Stimulated activated CD4-positive, alpha-beta T cell treated with anti-CD3 and anti-CD28 coated beads, Interleukin-1b, Interleukin-23, amount 100 ng/mL, for 4 hours (primary cell): ENCODE measurements at regions not wholly inside any gene's neighbourhood (a gene's known extent, or its start where the extent isn't known, plus 50 kb on each side); places are given as distances from the start of the nearest gene placed in this dataset.
"Not testable (repeated sequence)": the region's sequence is repeated elsewhere in the genome, so short reads cannot be mapped to it uniquely, and the experiment has no call there.

Experiments used
- DNase-seq, 2 donors: peaks; one replicate each; pipeline ENCODE4 v3.0.0-alpha.2; 2020; ENCODE audit warnings: low read depth in 2 of 2

GRCh38 chr10:30765022-30765615 is 135.6 kb upstream of the LYZL2 start:
- no peak for DNase-seq

GRCh38 chr10:30763918-30764317 is 134.4 kb upstream of the LYZL2 start:
- DNase-seq, result no peak

- DNase-seq, result no peak
These were observed 133.1 kb upstream of the LYZL2 start for GRCh38 chr10:30762620-30763019.

- no peak for DNase-seq
These were observed 129.9 kb upstream of the LYZL2 start for GRCh38 chr10:30759423-30759822.

- no peak for DNase-seq
These were observed 128.8 kb upstream of the LYZL2 start for GRCh38 chr10:30758338-30758737.

- DNase-seq, result no peak
These were observed 127.3 kb upstream of the LYZL2 start for GRCh38 chr10:30756896-30757295.

- DNase-seq, result no peak
These were observed 126.6 kb upstream of the LYZL2 start for GRCh38 chr10:30756151-30756550.

GRCh38 chr10:30755441-30755953 is 125.9 kb upstream of the LYZL2 start:
- DNase-seq, result no peak

- no peak for DNase-seq
These were observed 122.9 kb upstream of the LYZL2 start for GRCh38 chr10:30752481-30752881.

GRCh38 chr10:30751678-30752331 is 122.3 kb upstream of the LYZL2 start:
- peak in 1 of 2 donors; percentile 53 for DNase-seq

GRCh38 chr10:30750971-30751677 is 121.6 kb upstream of the LYZL2 start:
- no peak for DNase-seq

- no peak for DNase-seq
These were observed 119.8 kb upstream of the LYZL2 start for GRCh38 chr10:30749385-30749784.

- no peak for DNase-seq
These were observed 118.8 kb upstream of the LYZL2 start for GRCh38 chr10:30748152-30748973.

- DNase-seq, result peak; percentile 9 to 30
These were observed 118.1 kb upstream of the LYZL2 start for GRCh38 chr10:30747633-30748032.

- no peak for DNase-seq
These were observed 116.4 kb upstream of the LYZL2 start for GRCh38 chr10:30745953-30746352.

- no peak for DNase-seq
These were observed 114.6 kb upstream of the LYZL2 start for GRCh38 chr10:30744106-30744505.

- no peak for DNase-seq
These were observed 114.0 kb upstream of the LYZL2 start for GRCh38 chr10:30743586-30743985.

- no peak for DNase-seq
These were observed 112.9 kb upstream of the LYZL2 start for GRCh38 chr10:30742471-30742870.

- not testable (repeated sequence) for DNase-seq
These were observed 111.2 kb upstream of the LYZL2 start for GRCh38 chr10:30740774-30741173.

GRCh38 chr10:30738416-30738815 is 108.9 kb upstream of the LYZL2 start:
- DNase-seq, result no peak

- DNase-seq, result no peak
These were observed 108.4 kb upstream of the LYZL2 start for GRCh38 chr10:30737931-30738391.

GRCh38 chr10:30736685-30737232 is 107.2 kb upstream of the LYZL2 start:
- no peak for DNase-seq
